Kidney capillary endothelial cell (primary cell): ENCODE measurements at regions not wholly inside any gene's neighbourhood (a gene's known extent, or its start where the extent isn't known, plus 50 kb on each side); places are given as distances from the start of the nearest gene placed in this dataset.

ENCODE experiments used
- DNase-seq: peaks from one replicate; pipeline ENCODE4 v3.0.0-alpha.2; 2018; ENCODE audit warnings: low spot score

DNA sequence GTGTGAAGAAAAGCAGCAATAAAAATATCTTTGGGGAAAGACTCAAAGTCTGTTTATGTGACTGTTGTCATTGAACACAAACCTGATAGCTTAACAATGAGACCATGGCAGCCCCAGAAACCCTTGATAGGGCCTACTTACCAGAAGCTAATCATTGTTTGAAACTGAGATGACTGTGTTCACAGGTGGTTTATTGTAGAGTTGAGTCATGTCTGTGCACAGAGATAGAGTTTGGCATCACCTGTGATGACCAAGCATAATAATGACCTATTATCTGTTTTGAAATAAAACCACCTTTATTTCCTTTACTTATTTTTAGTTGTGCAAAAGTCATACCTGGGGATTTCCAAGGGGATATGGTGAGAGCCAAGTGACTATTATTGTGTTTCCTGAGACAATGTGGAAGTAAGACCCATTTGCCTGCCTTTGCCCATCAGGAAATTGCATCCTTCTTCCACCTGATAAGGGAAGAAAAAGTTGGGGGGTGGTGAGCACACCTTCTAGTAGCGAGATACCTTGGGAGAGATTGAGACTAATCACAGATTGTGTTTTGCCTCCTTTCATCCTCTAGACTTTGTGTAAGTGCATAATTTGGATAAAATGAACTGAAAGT is 456.9 kb upstream of the JAG1 start:
- no peak for DNase-seq

DNA sequence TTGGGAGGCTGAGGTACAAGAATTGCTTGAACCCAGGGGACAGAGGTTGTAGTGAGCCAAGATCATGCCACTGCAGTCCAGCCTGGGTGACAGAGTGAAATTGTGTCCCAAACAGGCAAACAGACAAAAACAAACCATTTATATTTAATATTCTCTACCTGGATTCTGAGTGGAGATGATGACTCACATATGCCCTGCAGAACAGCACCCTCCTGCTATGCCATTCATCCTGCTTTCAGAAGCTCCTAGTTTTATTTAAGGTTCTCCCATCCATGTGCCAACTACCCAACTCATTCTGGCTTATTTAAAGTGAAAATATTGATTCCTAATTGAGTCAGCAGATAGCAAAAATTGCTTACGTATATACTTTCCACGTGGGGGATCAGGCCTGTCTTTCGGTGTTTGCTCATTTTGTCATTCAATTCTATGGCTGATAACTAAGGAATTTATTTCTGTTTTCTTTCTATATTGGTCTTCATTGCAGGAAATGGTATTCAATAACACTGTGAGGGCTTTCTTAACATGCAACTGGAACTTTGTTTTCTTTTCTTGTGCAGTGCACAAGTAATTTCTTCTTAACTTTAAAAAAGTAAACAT is 459.1 kb upstream of the JAG1 start:
- DNase-seq = no peak

DNA sequence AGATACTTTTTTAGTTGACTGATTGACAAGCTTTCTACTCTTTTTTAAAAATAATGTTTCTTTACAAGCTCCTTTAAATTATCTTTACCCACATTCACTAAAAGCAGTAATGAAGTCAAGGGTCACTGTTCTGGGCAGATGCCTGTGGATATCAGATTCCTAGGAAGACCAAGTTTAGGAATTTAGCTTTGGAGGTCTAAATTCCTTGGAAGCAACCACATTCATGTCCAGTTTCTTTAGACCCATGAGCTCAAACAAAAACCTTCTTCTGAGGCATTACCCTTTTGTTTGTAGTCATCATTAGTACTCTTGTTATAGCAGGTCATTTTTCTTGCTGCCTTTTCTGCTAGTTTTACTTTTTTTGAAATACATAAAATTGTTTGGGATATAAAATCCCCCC is 462.9 kb upstream of the JAG1 start:
- no peak for DNase-seq

DNA sequence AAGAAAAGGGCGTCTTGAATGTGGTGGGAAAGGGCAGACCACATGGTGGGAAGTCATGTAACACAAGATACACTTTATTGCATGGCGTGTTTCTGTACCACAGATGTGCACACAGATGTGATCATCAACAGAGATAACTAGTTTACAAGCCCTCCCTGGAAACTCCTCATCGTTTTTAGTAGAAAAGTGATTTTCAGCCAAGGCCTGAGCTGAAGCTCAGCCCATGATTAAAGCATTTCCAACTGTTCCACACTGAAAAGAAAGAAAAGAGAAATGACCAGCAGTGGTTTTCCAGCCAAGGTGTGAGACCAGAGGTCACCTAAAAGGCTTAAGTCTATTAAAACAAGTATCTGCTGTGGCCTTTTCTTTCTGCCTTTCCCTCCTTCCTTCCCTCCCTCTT is 463.9 kb upstream of the JAG1 start:
- DNase-seq = no peak

DNA sequence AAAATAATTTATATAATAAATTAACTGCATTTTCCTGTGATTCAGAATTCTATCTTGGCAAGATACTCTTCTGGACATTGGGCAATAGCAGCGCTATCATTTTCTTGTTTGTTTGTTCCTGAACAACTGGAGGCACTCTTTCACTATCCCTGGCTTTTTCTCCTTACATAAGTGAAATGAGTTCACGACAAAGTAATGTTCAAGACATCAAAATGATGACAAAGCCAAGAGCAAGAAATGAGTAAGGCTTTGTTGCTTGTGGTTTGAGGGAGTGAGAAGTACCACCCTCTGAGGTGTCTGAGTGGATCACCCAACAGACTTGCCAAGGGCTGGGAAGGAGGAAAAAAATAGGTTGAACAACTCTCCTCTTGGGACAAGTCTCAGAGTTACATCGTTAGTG is 466.6 kb upstream of the JAG1 start:
- DNase-seq = peak; percentile 14

DNA sequence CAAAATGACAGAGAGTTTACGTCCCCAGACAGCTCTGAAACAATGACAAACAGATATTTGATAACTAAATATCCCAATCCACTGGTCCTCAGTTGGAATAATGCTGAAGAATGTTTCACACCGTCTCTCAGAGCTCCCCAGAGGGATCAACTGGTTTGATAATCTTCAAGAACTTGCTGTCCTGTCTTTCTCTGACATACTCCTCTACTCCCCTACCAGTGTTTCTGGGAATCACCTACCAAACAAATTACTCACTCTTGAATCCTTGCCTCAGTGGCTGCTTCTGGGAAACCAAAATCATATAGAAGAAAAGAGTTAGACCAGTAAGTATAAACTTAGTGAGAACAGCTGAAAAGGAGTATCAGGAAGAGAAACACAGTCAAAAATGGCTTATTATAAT is 469.7 kb upstream of the JAG1 start:
- DNase-seq = no peak

DNA sequence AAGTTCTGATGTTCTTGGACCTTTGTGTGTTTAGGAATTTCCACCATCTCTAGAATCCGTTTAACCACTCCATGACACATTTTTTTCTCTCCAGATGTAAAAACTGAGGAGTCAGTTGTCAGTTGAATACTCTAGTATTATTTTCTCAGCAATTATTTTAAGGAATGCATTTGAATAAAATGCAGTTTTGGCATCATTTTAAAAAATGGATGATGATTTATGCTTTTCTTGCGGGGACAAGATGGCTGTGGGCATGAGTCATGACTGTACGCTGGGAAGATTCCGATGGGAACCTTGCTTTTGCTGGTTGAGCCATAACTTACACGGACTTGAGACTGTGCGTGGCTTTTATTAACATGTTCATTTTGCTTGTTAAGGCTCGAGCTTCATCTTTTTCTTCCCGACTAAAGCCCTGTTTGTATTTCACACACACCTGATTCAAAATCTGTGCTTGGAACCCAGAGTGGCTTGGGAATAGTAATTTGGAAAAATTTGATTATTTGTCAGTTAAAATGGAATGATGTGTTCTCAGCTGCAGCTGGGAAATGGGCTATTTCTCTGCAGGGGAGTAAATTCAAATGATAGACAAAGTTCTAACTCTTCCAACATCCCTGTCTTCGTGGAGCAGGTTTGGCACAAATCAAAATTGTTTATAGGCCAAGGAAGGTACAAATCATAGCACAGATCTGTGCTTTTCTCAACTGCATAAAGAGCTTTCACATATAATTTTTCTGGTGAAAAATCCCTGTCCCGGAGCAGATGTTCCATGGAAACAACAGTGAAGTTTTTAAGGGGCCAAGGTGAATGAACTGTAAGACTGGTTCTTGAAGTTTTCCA is 470.5 kb upstream of the JAG1 start:
- no peak for DNase-seq

DNA sequence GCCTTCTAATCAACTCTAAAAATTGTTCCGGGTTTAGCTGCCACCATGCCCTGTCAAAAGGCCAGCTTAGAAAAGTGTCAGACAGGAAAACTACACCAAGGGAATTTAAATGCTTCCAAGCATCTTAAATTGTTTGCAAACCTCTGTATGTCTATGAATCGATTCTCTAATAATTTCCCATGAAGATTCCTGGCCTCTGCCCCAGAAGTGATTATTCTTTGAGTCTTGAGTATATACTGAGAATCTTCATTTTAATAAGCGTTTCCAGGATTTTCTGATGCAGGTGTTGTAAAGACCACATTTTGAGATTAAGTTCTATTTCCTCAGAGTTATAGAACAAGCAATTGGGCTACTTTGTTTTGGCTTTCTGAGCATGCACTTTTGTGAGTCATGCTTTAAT is 471.8 kb upstream of the JAG1 start:
- DNase-seq = no peak

DNA sequence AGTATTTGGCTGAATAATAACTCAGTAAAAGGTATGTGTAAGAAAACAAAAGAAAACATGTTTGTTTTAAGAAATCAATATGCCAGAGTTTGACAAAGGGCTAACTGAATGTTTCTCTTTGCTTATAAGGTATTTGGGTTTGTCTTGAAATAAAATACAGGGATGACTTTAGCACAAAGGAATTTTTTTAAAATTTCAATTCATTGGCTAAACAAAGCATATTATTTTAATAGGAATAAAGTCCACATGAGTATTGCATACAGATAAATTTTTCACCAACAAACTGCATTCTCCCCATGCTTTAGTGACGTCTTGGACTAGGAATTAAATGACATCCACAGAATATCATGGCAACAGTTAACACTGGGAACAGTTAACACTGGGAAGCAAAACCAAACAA is 480.0 kb upstream of the JAG1 start:
- DNase-seq = no peak

DNA sequence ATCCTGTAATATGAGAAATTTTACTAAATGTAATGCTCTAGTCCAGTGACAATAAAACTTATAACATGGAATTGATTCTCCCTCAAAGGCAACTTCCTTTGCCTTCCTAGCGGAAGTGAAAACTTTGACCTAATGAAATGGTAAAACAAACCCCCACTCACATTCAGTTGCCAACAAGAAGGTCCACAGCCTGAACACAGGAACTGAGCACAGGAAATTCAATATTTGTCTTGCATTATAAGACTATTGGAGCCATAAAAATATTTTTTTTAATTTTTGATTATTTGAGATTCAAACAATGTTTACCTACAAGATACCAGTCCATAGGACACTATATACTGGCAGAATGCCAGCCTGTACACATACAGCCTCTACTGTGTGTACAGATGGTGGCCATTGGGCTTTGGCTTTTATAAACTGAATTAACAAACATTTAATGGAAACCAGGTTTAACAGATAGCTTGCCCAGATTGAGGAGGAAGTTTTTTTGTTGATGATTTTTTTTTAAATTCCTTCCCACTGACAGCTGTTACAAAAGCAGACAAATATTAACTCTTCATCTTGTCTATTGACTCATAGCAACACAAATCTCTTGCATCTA is 481.5 kb upstream of the JAG1 start:
- DNase-seq = no peak

DNA sequence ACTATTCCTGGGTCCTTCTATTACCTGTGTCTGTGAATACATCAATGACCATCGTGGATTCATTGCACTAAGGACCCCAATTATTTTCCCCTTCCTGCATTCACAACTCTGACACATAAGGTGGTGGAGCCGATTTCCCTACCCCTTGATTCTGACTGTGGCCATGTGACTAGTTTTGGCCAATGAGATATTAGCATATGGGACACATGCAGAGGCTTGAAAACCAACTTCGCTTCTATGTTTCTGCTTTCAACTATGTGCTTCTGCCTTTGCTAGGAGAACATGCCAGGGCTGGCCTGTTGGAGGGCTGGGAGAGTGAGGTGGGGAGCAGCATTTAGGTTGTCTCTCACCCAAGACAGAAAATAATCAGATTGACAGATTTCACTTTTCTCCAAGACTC is 483.1 kb upstream of the JAG1 start:
- DNase-seq = no peak

DNA sequence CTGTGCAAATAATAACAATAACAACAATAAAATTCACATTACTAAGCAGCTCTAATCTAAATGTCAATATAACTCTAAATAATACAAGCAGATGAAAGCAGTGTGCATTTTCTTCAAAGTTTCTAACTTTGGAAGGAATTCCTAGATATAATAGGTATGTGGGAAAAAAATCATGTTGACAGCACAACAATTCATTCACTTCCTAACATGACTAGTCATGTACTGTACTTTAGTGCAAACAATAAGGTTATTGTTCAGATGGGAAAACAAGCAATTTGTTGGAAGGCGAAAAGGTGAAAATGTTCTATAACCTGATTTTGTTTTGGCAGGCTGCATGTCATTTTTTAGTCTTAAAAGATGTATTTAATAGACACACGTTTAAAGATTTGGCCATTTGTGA is 484.3 kb upstream of the JAG1 start:
- peak; percentile 71 for DNase-seq

DNA sequence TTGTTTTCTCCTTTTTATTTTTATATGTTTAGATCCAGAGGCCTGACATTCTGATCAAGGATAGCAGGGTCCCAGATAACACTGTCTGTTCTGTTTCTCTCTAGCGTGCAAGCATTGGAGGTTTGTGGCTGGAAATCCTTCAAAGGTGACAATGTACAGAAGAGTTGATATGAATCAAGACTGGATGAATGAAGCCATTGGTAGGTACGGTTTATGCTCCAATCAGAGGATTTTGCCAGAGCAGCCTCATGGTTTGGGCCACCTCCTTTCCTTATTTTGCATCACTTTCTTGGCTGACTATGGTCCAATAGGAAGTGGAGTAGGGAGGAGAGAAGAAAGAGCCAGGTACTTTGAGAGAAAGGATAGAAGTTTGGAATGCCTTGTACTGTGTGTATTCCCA is 484.8 kb upstream of the JAG1 start:
- no peak for DNase-seq

DNA sequence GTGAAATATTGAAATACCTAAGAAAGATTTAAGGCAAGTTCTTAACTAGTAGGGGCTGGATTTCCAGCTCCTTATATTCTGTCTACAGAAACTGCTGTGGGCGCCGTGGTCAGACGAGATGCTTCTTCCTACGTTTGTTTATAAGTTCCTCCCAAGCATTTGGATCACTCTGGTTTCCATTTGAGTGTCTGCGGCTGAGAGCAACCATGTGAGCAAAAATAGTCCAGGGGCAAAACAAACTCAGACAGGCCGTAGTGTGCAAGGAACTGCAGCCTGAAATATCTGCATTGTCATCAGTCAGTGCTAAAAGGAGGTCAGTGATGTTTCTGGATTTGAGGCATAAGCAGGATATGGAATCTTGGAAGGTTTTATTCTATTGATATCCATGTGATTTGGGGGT is 485.9 kb upstream of the JAG1 start:
- no peak for DNase-seq

DNA sequence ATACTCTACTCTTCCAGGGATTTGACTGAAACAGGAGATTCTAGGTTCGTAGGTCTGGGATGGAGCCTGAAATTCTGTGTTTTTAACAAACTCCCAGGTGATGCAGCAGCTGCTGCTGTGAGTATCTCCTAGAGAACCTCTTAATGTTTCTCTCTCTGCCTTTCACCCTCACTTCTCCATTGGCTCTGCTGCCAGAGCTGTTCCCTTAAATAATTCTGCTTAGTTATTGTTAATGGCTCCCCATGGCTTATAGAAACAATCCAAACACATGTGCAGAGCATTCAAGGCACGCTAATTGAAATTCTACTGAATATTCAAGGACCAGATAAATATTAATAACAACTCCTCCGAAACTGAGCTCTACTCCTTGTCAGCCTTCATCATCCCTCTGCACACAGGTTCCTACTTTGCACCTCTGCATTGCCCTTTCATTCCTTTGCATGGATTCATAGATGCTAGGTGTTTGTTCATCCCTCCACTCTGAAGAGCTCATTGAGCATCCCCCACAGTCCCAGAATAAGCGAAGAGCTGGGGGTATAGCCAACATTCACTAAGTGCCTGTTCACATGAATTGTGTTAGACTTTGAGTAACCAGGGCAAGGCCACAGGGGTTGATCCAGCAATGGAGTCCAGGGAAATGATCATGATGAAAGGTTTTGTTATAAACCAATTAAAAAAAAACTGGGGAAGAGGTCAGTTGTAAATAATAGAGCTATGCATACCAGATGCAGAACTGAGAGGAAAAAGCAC is 488.4 kb upstream of the JAG1 start:
- DNase-seq = no peak

DNA sequence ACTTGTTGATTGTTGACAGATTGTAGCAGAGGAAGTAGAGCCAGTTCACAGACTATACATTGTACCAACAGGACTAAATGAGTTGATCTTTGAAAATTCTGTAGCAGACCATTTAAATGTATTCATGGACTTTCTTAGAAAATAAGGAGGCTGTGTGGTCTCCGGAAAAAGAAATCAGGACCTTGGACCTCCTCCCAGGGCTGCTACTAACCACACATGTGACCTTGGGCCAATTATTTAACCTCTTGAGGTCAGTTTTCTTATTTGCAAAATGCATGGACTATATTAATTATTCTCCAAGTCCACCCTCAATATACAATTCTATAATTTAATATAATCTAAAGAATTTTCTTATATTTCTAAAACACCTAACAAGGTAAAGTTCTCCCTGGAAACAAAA is 492.0 kb upstream of the JAG1 start:
- DNase-seq = no peak

DNA sequence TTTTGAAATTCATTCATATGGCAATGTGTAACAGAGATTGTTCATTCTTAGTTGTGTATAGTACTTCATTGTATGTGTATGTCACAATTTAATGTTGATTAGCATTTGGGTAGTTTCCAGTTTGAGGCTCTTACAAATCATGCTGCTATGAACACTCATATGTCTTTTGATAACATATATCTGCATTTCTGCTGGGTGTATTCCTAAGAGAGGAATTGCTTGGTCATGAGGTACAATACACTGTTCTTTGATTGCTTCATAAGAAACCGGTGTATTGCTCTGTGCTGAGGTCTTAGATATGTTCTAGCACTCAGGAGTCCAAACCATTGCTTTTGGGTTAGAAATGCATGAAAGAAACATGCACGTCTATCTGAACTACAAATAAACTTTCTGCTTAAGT is 492.9 kb upstream of the JAG1 start:
- DNase-seq = no peak

DNA sequence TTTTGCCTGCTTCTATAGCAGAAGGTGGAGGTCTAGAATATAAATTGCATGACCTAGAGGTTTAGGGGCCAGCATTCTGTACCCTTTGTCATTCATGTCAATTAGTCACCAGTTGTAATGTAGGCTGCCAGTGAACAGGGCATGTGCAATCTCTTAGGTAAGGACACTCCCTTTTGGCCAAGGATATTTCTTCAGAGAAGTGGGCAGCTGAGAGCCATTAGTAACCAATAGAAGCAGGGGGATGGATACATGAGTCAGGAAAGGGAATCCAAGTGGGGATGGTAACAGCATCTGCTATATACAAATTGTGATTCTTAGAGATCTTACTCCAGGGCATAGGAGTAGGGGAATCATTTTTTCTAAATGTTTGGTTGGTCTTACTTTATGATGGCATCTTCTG is 494.2 kb upstream of the JAG1 start:
- DNase-seq = no peak

DNA sequence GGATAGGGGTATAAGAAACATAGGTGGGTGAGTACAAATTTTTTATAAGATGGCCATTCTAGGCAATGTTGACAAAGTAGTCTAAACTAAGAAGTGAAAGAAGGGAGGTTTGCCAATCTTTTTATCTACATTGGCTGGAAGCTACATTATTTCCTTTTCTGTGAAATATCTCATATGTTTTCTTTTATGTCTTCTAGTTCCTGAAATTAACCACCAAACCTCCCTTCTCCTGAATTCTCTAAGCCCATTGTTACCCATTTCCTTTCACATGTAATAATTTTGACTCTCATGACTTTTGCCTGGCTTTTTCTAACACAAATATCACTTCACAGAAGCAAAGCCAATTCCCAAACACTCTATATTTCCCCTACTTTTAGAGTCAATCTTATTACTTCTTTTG is 496.2 kb upstream of the JAG1 start:
- DNase-seq = no peak

DNA sequence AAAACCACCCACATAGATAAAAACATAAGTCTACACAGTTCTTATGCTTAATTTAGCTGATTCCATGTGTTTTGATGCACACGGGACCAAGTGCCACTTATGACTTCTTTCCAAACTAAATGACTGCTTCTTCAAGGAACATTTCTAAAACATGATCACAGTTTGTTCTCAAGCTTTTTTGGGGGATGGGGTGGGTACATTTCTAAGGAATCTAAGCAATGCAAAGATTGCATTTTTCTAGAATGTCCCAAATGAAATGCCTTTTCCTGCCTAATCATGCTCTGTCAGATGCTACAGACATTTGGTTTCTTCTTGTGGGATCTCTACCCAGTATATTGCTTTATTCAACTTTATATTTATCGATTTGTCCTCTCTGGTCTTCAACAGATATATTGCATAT is 496.8 kb upstream of the JAG1 start:
- no peak for DNase-seq

DNA sequence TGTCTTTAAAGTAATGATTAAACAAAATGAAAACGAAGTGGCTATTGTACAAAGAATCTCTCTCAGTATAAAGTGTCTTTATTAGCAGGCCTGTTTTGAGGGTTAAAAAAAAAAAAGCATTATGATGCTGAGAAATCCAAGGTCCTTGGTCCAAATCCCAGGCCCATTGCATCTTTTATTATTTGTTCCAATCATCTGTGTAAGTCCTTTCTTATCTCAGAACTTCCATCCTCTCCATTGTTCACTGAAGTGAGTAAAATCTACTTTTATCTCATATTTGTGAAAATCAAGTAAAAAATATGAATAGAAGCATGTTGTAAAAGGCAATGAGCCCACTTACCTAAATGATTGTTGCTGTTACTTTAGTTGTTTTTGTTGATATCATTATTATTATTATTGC is 499.1 kb upstream of the JAG1 start:
- no peak for DNase-seq

DNA sequence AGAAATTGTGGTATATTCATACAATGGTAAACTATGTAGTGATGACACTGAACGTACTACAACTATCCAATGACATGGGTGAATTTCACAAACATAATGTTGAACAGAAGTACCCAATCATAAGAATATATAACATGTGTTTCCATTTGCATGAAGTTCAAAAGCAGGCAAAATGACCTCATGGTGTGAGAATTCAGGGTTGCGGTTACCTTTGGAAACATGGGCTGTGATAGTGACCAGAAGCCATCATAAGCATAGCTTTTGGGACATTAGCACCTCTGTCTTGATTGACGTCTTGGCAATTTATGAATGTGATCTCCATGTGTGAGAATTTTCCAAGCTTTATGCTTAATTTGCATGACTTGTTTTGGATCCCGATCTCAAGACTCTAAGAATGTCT is 500.1 kb upstream of the JAG1 start:
- no peak for DNase-seq

DNA sequence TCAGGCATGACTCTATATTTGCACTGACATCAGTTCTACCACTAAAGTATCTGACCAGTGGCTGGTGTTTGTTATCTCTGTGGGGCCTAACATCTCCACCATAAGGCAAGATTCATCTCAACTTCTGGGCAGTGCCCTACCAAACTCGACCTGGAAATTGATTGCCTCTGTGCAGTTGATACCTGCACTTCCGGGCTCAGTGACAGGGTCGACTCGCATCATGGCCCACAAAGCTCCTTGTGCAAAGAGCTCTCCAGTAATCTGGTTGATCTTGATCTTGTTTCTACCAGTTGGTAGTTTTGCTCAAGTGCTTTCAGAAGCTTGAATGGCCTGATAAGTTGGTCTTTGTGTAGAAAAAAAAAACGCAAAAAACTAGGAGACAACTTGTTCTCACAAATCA is 501.1 kb upstream of the JAG1 start:
- no peak for DNase-seq
